ENCODE measurements at regions not wholly inside any gene's neighbourhood (a gene's known extent, or its start where the extent isn't known, plus 50 kb on each side); places are given as distances from the start of the nearest gene placed in this dataset.
A peak's percentile ranks its signal among the peaks of the same experiment; 100 is the strongest.

- Histone ChIP-seq H3K9ac (ENCODE audit: low read depth, low read length) (no peak overlapping the region), H2AK9ac (replicated peaks; ENCODE audit: low read depth, low read length, poor library complexity) (no peak overlapping the region), H2BK15ac (ENCODE audit: low read depth, low read length) (no peak overlapping the region), H3K36me3 (ENCODE audit: control insufficient read depth, insufficient read depth, low read length) (0 out of 2 replicates have a peak, but pooled peaks cover 2% of the 10 kb centered on the region), H3K4me3 (ENCODE audit: insufficient read depth, low read depth, low read length) (no peak overlapping the region), H3K4me2 (ENCODE audit: low read depth, low read length) (no peak overlapping the region), H2AK5ac (ENCODE audit: low read depth, low read length) (no peak overlapping the region), H2BK120ac (ENCODE audit: low read depth, low read length) (no peak overlapping the region), H4K91ac (ENCODE audit: insufficient read depth, low read depth, low read length) (no peak overlapping the region), H3K9me3 (ENCODE audit: control insufficient read depth, insufficient read depth, low read length) (no peaks in the 10 kb centered on the region), H3K27me3 (ENCODE audit: control insufficient read depth, insufficient read depth, low read length) (no peaks in the 10 kb centered on the region), H2BK20ac (ENCODE audit: low read depth, low read length) (no peak overlapping the region), H3K79me1 (ENCODE audit: low read depth in 1 of 2, low read length in 2 of 2) (no peaks in the 10 kb centered on the region), H3K14ac (replicated peaks; ENCODE audit: low read depth, low read length) (no peak overlapping the region), H2BK5ac (ENCODE audit: low read depth, low read length, poor library complexity, severe bottlenecking) (no peak overlapping the region), H3K4ac (ENCODE audit: low read depth, low read length) (no peak overlapping the region), H4K5ac (ENCODE audit: low read depth, low read length) (peak overlapping the region; percentile 35; the same call in 1 of the 2 replicates), H3K27ac (ENCODE audit: insufficient read depth, low read length) (no peak overlapping the region), H2AFZ (replicated peaks; ENCODE audit: low read length, poor library complexity) (no peak overlapping the region), H3K23ac (ENCODE audit: low read depth, low read length) (no peak overlapping the region), H3K56ac (ENCODE audit: extremely low read depth, insufficient read depth, low read length) (no peak overlapping the region), H4K20me1 (ENCODE audit: insufficient read depth, low read length) (no peaks in the 10 kb centered on the region), H3K18ac (ENCODE audit: low read depth, low read length) (peak overlapping the region; percentile 25; the same call in 1 of the 2 replicates), H4K8ac (ENCODE audit: low read depth in 2 of 2, low read length in 2 of 2) (no peak overlapping the region), H3K4me1 (ENCODE audit: control insufficient read depth, insufficient read depth, low read length) (peaks cover 28% of the 10 kb centered on the region), H3K9me1 (ENCODE audit: insufficient read depth, low read length) (no peaks in the 10 kb centered on the region; the same call in 1 of the 2 replicates)
- no CpG with 5 or more reads among the region's 5 CpGs for WGBS, 2 experiments (ENCODE audit: extremely low coverage in 2 of 2, insufficient read length in 1 of 2)
- CTCF ChIA-PET = no interaction called here
- dilution Hi-C loops (cut with HindIII; ENCODE audit: low sequenced_read_pairs, unreplicated experiment) = no loop called here
- no TSS peak for BruUV-seq (replicated peaks)
- no peak for TF ChIP-seq NFE2L2 (IDR thresholded peaks at IDR 0.05; ENCODE audit: low read depth, low read length)
- TF ChIP-seq MAFK (IDR thresholded peaks at IDR 0.05; ENCODE audit: low read depth, low read length) = no peak
- no peak for TF ChIP-seq POLR2A (IDR thresholded peaks at IDR 0.05; ENCODE audit: low read depth, low read length)
- TF ChIP-seq USF2 (IDR thresholded peaks at IDR 0.05; ENCODE audit: low read depth, low read length) = no peak
- TF ChIP-seq RFX5 (IDR thresholded peaks at IDR 0.05; ENCODE audit: low read depth, low read length) = no peak
- TF ChIP-seq CHD1 (IDR thresholded peaks at IDR 0.05; ENCODE audit: low read depth, low read length) = no peak
- ATAC-seq (ENCODE audit: low read depth) (no peak), DNase-seq (no peak)
- in situ Hi-C loops (cut with MboI; ENCODE audit: low sequenced_read_pairs) = no loop called here
- intact Hi-C loops (cut with micrococcal nuclease) = no loop called here
- POLR2A ChIA-PET (ENCODE audit: unreplicated experiment) = no interaction called here
These were observed 221.2 kb upstream of the BLID start for GRCh38 chr11:122337241-122337640.
